WTC11 (cell line): ENCODE measurements at regions not wholly inside any gene's neighbourhood (a gene's known extent, or its start where the extent isn't known, plus 50 kb on each side); places are given as distances from the start of the nearest gene placed in this dataset.

Experiments
- ATAC-seq: fragments of 200-7000 bp; cut with Tn5 transposase; 2 replicates; pipeline ENCODE4 v1.10.0; 2021; ENCODE audit warnings: mild to moderate bottlenecking, moderate library complexity
- CTCF ChIA-PET: fragments of 300-600 bp; sonication (Branson Sonifier 250); formaldehyde crosslinking; loops from one replicate; lab custom pipeline; 2021; ENCODE audit warnings: antibody characterized with exemption; lab: Charles Lee
- POLR2A ChIA-PET: fragments of 350-600 bp; sonication (Branson Sonifier 250); formaldehyde crosslinking; loops from one replicate; lab custom pipeline; 2021; ENCODE audit warnings: antibody characterized with exemption; lab: Charles Lee
- DNase-seq: peaks from one replicate; pipeline ENCODE4 v3.0.0; 2021; ENCODE audit warnings: low spot score
- H3K27ac Mint-ChIP-seq: 2 replicates; pipeline ENCODE4 v1.8.0; 2021; ENCODE audit warnings: mixed read lengths
- H3K27me3 Mint-ChIP-seq: 2 replicates; pipeline ENCODE4 v1.8.0; 2021; ENCODE audit warnings: low read depth, mild to moderate bottlenecking, moderate library complexity, mixed read lengths
- H3K36me3 Mint-ChIP-seq: 2 replicates; pipeline ENCODE4 v1.8.0; 2021; ENCODE audit warnings: mixed read lengths
- H3K4me1 Mint-ChIP-seq: 2 replicates; pipeline ENCODE4 v1.8.0; 2022; ENCODE audit warnings: mixed read lengths
- H3K4me3 Mint-ChIP-seq: 2 replicates; pipeline ENCODE4 v1.8.0; 2021; ENCODE audit warnings: mild to moderate bottlenecking, moderate library complexity, mixed read lengths
- H3K9me3 Mint-ChIP-seq: 2 replicates; pipeline ENCODE4 v1.8.0; 2021; ENCODE audit warnings: mixed read lengths
- AR ChIP-seq: fragments of 250-450 bp; sonication (Bioruptor Pico); IDR thresholded peaks from 2 replicates; pipeline ENCODE4 v1.9.0; 2021; ENCODE audit warnings: mild to moderate bottlenecking
- ATF6 ChIP-seq: sonication (generic); formaldehyde crosslinking; IDR thresholded peaks from 2 replicates; pipeline ENCODE4 v1.8.1; 2023; ENCODE audit warnings: mild to moderate bottlenecking, missing genetic modification reagents
- CBFB ChIP-seq: sonication (generic); formaldehyde crosslinking; IDR thresholded peaks from 2 replicates; pipeline ENCODE4 v1.8.1; 2022; ENCODE audit warnings: mild to moderate bottlenecking, low read depth, missing genetic modification reagents
- CTCF ChIP-seq: fragments of 200-600 bp; IDR thresholded peaks from 2 replicates; pipeline ENCODE4 v1.8.0; 2022; ENCODE audit warnings: antibody characterized with exemption
- EMX1 ChIP-seq: fragments of 250-450 bp; sonication (Bioruptor Pico); IDR thresholded peaks from 2 replicates; pipeline ENCODE4 v1.8.0; 2021; ENCODE audit warnings: mild to moderate bottlenecking
- ESRRA ChIP-seq: sonication (generic); formaldehyde crosslinking; IDR thresholded peaks from 2 replicates; pipeline ENCODE4 v1.8.1; 2022; ENCODE audit warnings: mild to moderate bottlenecking, missing genetic modification reagents, borderline replicate concordance
- FOXJ3 ChIP-seq: sonication (generic); formaldehyde crosslinking; IDR thresholded peaks from 2 replicates; pipeline ENCODE4 v1.9.0; 2021; ENCODE audit warnings: missing genetic modification reagents, mild to moderate bottlenecking, borderline replicate concordance
- FOXK1 ChIP-seq: sonication (generic); formaldehyde crosslinking; IDR thresholded peaks from 2 replicates; pipeline ENCODE4 v1.8.0; 2022; ENCODE audit warnings: mild to moderate bottlenecking, moderate library complexity, missing genetic modification reagents
- HMGXB4 ChIP-seq: sonication (generic); formaldehyde crosslinking; IDR thresholded peaks from 2 replicates; pipeline ENCODE4 v1.8.1; 2023; ENCODE audit warnings: mild to moderate bottlenecking, moderate library complexity, missing genetic modification reagents
- IRF1 ChIP-seq: sonication (generic); formaldehyde crosslinking; IDR thresholded peaks from 2 replicates; pipeline ENCODE4 v1.8.0; 2023; ENCODE audit warnings: missing genetic modification reagents
- IRF2 ChIP-seq: sonication (generic); formaldehyde crosslinking; IDR thresholded peaks from 2 replicates; pipeline ENCODE4 v1.8.0; 2022; ENCODE audit warnings: low read depth, missing genetic modification reagents, borderline replicate concordance
- KAT7 ChIP-seq: sonication (generic); formaldehyde crosslinking; IDR thresholded peaks from 2 replicates; pipeline ENCODE4 v1.8.1; 2023; ENCODE audit warnings: missing genetic modification reagents, mild to moderate bottlenecking, borderline replicate concordance
- MXD4 ChIP-seq: fragments of 250-450 bp; sonication (Bioruptor Pico); IDR thresholded peaks from 2 replicates; pipeline ENCODE4 v1.8.0; 2021; ENCODE audit warnings: mild to moderate bottlenecking, moderate library complexity, borderline replicate concordance
- MYBL2 ChIP-seq: sonication (generic); formaldehyde crosslinking; IDR thresholded peaks from 2 replicates; pipeline ENCODE4 v1.8.1; 2023; ENCODE audit warnings: mild to moderate bottlenecking, moderate library complexity, missing genetic modification reagents
- NR1H2 ChIP-seq: sonication (generic); formaldehyde crosslinking; IDR thresholded peaks from 2 replicates; pipeline ENCODE4 v1.9.0; 2021; ENCODE audit warnings: mild to moderate bottlenecking, moderate library complexity, missing genetic modification reagents
- PRRX2 ChIP-seq: fragments of 250-450 bp; sonication (Bioruptor Pico); IDR thresholded peaks from 2 replicates; pipeline ENCODE4 v1.8.0; 2021; ENCODE audit warnings: mild to moderate bottlenecking
- RELA ChIP-seq: sonication (generic); formaldehyde crosslinking; IDR thresholded peaks from 2 replicates; pipeline ENCODE4 v1.8.1; 2022; ENCODE audit warnings: missing genetic modification reagents, mild to moderate bottlenecking, borderline replicate concordance
- SOX15 ChIP-seq: fragments of 250-450 bp; sonication (Bioruptor Pico); IDR thresholded peaks from 2 replicates; pipeline ENCODE4 v1.9.0; 2021; ENCODE audit warnings: mild to moderate bottlenecking
- SP1 ChIP-seq: sonication (generic); formaldehyde crosslinking; conservative IDR thresholded peaks from 2 replicates; pipeline ENCODE4 v1.8.1; 2022; ENCODE audit warnings: missing genetic modification reagents
- TEAD1 ChIP-seq: sonication (generic); formaldehyde crosslinking; IDR thresholded peaks from 2 replicates; pipeline ENCODE4 v1.8.0; 2022; ENCODE audit warnings: mild to moderate bottlenecking, missing genetic modification reagents
- ZNF219 ChIP-seq: sonication (generic); formaldehyde crosslinking; IDR thresholded peaks from 2 replicates; pipeline ENCODE4 v1.8.0; 2023; ENCODE audit warnings: missing genetic modification reagents, mild to moderate bottlenecking, borderline replicate concordance
- ZNF416 ChIP-seq: fragments of 250-450 bp; sonication (Bioruptor Pico); IDR thresholded peaks from 2 replicates; pipeline ENCODE4 v1.9.0; 2021; ENCODE audit warnings: mild to moderate bottlenecking, inconsistent platforms
- ZNF425 ChIP-seq: fragments of 250-450 bp; sonication (Bioruptor Pico); conservative IDR thresholded peaks from 2 replicates; pipeline ENCODE4 v1.9.0; 2021; ENCODE audit warnings: mild to moderate bottlenecking
- ZNF512 ChIP-seq: sonication (generic); formaldehyde crosslinking; IDR thresholded peaks from 2 replicates; pipeline ENCODE4 v1.8.1; 2022; ENCODE audit warnings: missing genetic modification reagents, borderline replicate concordance

GRCh38 chr4:31575504-31575903 is 855.3 kb downstream of the PCDH7 start (continued):
- no peak for TF ChIP-seq CTCF
- no peak for TF ChIP-seq SP1 (CRISPR knock-in tag)
- no peak for TF ChIP-seq ZNF219
- no peak for TF ChIP-seq HMGXB4 (CRISPR knock-in tag)
- TF ChIP-seq ZNF425 (CRISPR knock-in tag) = no peak
- no peak for TF ChIP-seq FOXK1 (CRISPR knock-in tag)
- no peak for TF ChIP-seq SOX15 (CRISPR knock-in tag)

- DNase-seq = no peak
- peaks cover 11% of the 10 kb centered on the region for H3K4me1 Mint-ChIP-seq
- no peak for TF ChIP-seq IRF2 (CRISPR knock-in tag)
- TF ChIP-seq ZNF416 (CRISPR knock-in tag) = no peak
- TF ChIP-seq IRF1 (CRISPR knock-in tag) = no peak
- no peak for TF ChIP-seq MXD4 (CRISPR knock-in tag)
- no peak for TF ChIP-seq AR
- no peak for TF ChIP-seq ZNF512 (CRISPR knock-in tag)
- no peak for TF ChIP-seq TEAD1 (CRISPR knock-in tag)
- TF ChIP-seq PRRX2 (CRISPR knock-in tag) = no peak
- no peak for TF ChIP-seq RELA (CRISPR knock-in tag)
- no peak for TF ChIP-seq MYBL2 (CRISPR knock-in tag)
- TF ChIP-seq ATF6 (CRISPR knock-in tag) = no peak
- no peak for TF ChIP-seq KAT7
- no peak for TF ChIP-seq CBFB (CRISPR knock-in tag)
- no peak for TF ChIP-seq FOXJ3 (CRISPR knock-in tag)
- TF ChIP-seq EMX1 = no peak
- no peak for TF ChIP-seq ESRRA
- no peak for TF ChIP-seq SP1 (CRISPR knock-in tag)
- no peak for TF ChIP-seq NR1H2 (CRISPR knock-in tag)
- TF ChIP-seq, all 79 proteins: peak for 0
- ATAC-seq = no peak
- no peaks in the 10 kb centered on the region for H3K36me3 Mint-ChIP-seq
- CTCF ChIA-PET = no interaction called here
- no peak overlapping the region for H3K27ac Mint-ChIP-seq
- POLR2A ChIA-PET = no interaction called here
- no peaks in the 10 kb centered on the region; the same call in 1 of the 2 replicates for H3K27me3 Mint-ChIP-seq
- H3K4me3 Mint-ChIP-seq = no peak overlapping the region
- H3K9me3 Mint-ChIP-seq = no peaks in the 10 kb centered on the region
These were observed 860.7 kb downstream of the PCDH7 start for GRCh38 chr4:31580843-31581242.
